Liver (tissue), 8 donors: ENCODE measurements at regions not wholly inside any gene's neighbourhood (a gene's known extent, or its start where the extent isn't known, plus 50 kb on each side); places are given as distances from the start of the nearest gene placed in this dataset.
A peak's percentile ranks its signal among the peaks of the same experiment; 100 is the strongest.

Experiments
- DNase-seq: peaks from one replicate; pipeline ENCODE4 v3.0.0-alpha.2; 2017; ENCODE audit warnings: low spot score
- H3K27ac ChIP-seq, 2 donors: one replicate each; pipeline ENCODE4 v1.7.0; 2013; ENCODE audit warnings: inconsistent platforms in 2 of 2, low read length in 2 of 2, control low read depth in 1 of 2, low read depth in 1 of 2, mild to moderate bottlenecking in 1 of 2
- H3K27me3 ChIP-seq, 4 donors: one replicate each; pipeline versions ENCODE4 v1.6.1 to v1.7.0; 2013; ENCODE audit warnings: low read length in 3 of 4, inconsistent platforms in 1 of 4, mild to moderate bottlenecking in 1 of 4, moderate library complexity in 1 of 4; ENCODE audit not compliant: control insufficient read depth in 4 of 4, insufficient read depth in 4 of 4
- H3K36me3 ChIP-seq, 4 donors: one replicate each; pipeline versions ENCODE4 v1.6.1 to v1.7.0; 2013; ENCODE audit warnings: low read length in 3 of 4, mild to moderate bottlenecking in 3 of 4, low read depth in 1 of 4, moderate library complexity in 1 of 4; ENCODE audit not compliant: control insufficient read depth in 4 of 4, insufficient read depth in 3 of 4
- H3K4me1 ChIP-seq, 4 donors: one replicate each; pipeline versions ENCODE4 v1.6.1 to v1.7.0; 2013; ENCODE audit warnings: low read length in 3 of 4, mild to moderate bottlenecking in 3 of 4, moderate library complexity in 1 of 4; ENCODE audit not compliant: control insufficient read depth in 4 of 4, insufficient read depth in 4 of 4
- H3K4me3 ChIP-seq, 3 donors: one replicate each; pipeline versions ENCODE4 v1.6.1 to v1.7.0; 2013; ENCODE audit warnings: low read length in 3 of 3, control low read depth in 1 of 3, low read depth in 1 of 3, mild to moderate bottlenecking in 1 of 3
- H3K9ac ChIP-seq, 2 donors: one replicate each; pipeline ENCODE4 v1.7.0; 2013; ENCODE audit warnings: low read length in 2 of 2, mild to moderate bottlenecking in 2 of 2, moderate library complexity in 2 of 2, control low read depth in 1 of 2, low read depth in 1 of 2
- H3K9me3 ChIP-seq, 4 donors: one replicate each; pipeline versions ENCODE4 v1.6.1 to v1.7.0; 2013; ENCODE audit warnings: low read length in 3 of 4; ENCODE audit not compliant: control insufficient read depth in 4 of 4
- EGR1 ChIP-seq, 2 donors: IDR thresholded peaks; 2 replicates each; pipeline ENCODE4 v1.6.1; 2016 to 2018; ENCODE audit warnings: antibody characterized with exemption in 2 of 2, low read depth in 2 of 2
- FOXA1 ChIP-seq: IDR thresholded peaks from 2 replicates; pipeline ENCODE4 v1.6.1; 2016; ENCODE audit warnings: antibody characterized with exemption
- FOXA2 ChIP-seq: IDR thresholded peaks from 2 replicates; pipeline ENCODE4 v1.6.1; 2016; ENCODE audit warnings: antibody characterized with exemption
- GABPA ChIP-seq, 2 donors: IDR thresholded peaks in 1 of 2; conservative IDR thresholded peaks in 1 of 2; 2 replicates each; pipeline ENCODE4 v1.6.1; 2016; ENCODE audit warnings: antibody characterized with exemption in 2 of 2, mild to moderate bottlenecking in 1 of 2, moderate library complexity in 1 of 2
- HNF4A ChIP-seq, 2 donors: conservative IDR thresholded peaks; 2 replicates each; pipeline ENCODE4 v1.6.1; 2016; ENCODE audit warnings: antibody characterized with exemption in 2 of 2, mild to moderate bottlenecking in 2 of 2
- HNF4G ChIP-seq: IDR thresholded peaks from 2 replicates; pipeline ENCODE4 v1.6.1; 2016; ENCODE audit warnings: antibody characterized with exemption
- JUND ChIP-seq, 2 donors: IDR thresholded peaks; 2 replicates each; pipeline ENCODE4 v1.6.1; 2016; ENCODE audit warnings: antibody characterized with exemption in 2 of 2
- MAX ChIP-seq: IDR thresholded peaks from 2 replicates; pipeline ENCODE4 v1.6.1; 2016; ENCODE audit warnings: antibody characterized with exemption
- NR2F2 ChIP-seq: IDR thresholded peaks from 2 replicates; pipeline ENCODE4 v1.6.1; 2016; ENCODE audit warnings: antibody characterized with exemption
- RAD21 ChIP-seq, 2 donors: IDR thresholded peaks; 2 replicates each; pipeline ENCODE4 v1.6.1; 2016; ENCODE audit warnings: antibody characterized with exemption in 2 of 2, mild to moderate bottlenecking in 2 of 2
- REST ChIP-seq: IDR thresholded peaks from 2 replicates; pipeline ENCODE4 v1.6.1; 2016; ENCODE audit warnings: antibody characterized with exemption, mild to moderate bottlenecking
- RXRA ChIP-seq, 2 donors: IDR thresholded peaks; 2 replicates each; pipeline ENCODE4 v1.6.1; 2017 to 2018; ENCODE audit warnings: antibody characterized with exemption in 2 of 2, mild to moderate bottlenecking in 1 of 2
- SP1 ChIP-seq: IDR thresholded peaks from 2 replicates; pipeline ENCODE4 v1.6.1; 2018; ENCODE audit warnings: antibody characterized with exemption, mild to moderate bottlenecking
- TAF1 ChIP-seq: conservative IDR thresholded peaks from 2 replicates; pipeline ENCODE4 v1.6.1; 2016; ENCODE audit warnings: antibody characterized with exemption, mild to moderate bottlenecking
- YY1 ChIP-seq: IDR thresholded peaks from 2 replicates; pipeline ENCODE4 v1.6.1; 2016; ENCODE audit warnings: antibody characterized with exemption, mild to moderate bottlenecking
- ZBTB33 ChIP-seq: IDR thresholded peaks from 2 replicates; pipeline ENCODE4 v1.6.1; 2016; ENCODE audit warnings: antibody characterized with exemption
- WGBS: extraction: QIAGEN DNeasy Blood & Tissue Kit; methylation state at CpG from one replicate; pipeline ENCODE4 v1.1.7; 2013; 5-methylcytosine and 5-hydroxymethylcytosine counted together
- TF ChIP-seq, protein P1 (sequence below): fragments of 150-350 bp; IDR thresholded peaks from 2 replicates; pipeline ENCODE4 v1.5.1; 2017; ENCODE audit warnings: improper control_type of control experiment, low read depth, low read length; ENCODE audit not compliant: missing input control
- TF ChIP-seq, protein P2 (sequence below): IDR thresholded peaks from 2 replicates; pipeline ENCODE4 v1.6.1; 2016; ENCODE audit warnings: antibody characterized with exemption
- donor health status: healthy.
- donor health status: healthy.
- donor health status: healthy.
- donor health status: healthy.
- donor health status: healthy.

DNA sequence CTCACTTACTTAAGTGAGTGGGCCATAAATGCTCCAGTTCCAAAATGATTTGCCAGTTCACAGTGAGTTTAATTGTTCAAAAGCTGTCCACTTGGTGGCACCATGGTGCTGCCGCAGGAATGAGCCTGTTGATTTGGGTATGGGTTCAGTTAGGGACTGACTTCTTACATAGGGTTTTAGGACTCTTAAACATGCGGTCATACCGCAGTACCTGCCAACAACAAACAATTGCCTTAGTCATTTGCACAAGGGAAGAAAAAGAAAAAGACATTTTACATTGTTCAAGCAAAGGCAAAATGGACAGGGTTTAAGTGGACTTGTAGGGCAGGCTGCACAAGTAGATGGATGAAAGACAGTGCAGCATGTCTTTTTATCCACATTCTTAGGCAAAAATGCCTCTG, 80.0 kb upstream of the DBX2 start:
- H3K36me3 ChIP-seq = no peaks in the 10 kb centered on the region
- no peak for DNase-seq
- WGBS = 10% methylated on average over 3 of the region's 3 CpGs
- no peak overlapping the region for H3K9ac ChIP-seq
- H3K9me3 ChIP-seq = no peaks in the 10 kb centered on the region
- TF ChIP-seq RAD21 (IDR thresholded peaks at IDR 0.05) (peak; percentile 82 to 88), RXRA (IDR thresholded peaks at IDR 0.05) (peak; percentile 18 to 58), MAX (no peak), GABPA (IDR thresholded peaks at IDR 0.05 in 1 of 2, conservative IDR thresholded peaks at IDR 0.05 in 1 of 2) (no peak), HNF4G (no peak)
- TF ChIP-seq, protein P1, sequence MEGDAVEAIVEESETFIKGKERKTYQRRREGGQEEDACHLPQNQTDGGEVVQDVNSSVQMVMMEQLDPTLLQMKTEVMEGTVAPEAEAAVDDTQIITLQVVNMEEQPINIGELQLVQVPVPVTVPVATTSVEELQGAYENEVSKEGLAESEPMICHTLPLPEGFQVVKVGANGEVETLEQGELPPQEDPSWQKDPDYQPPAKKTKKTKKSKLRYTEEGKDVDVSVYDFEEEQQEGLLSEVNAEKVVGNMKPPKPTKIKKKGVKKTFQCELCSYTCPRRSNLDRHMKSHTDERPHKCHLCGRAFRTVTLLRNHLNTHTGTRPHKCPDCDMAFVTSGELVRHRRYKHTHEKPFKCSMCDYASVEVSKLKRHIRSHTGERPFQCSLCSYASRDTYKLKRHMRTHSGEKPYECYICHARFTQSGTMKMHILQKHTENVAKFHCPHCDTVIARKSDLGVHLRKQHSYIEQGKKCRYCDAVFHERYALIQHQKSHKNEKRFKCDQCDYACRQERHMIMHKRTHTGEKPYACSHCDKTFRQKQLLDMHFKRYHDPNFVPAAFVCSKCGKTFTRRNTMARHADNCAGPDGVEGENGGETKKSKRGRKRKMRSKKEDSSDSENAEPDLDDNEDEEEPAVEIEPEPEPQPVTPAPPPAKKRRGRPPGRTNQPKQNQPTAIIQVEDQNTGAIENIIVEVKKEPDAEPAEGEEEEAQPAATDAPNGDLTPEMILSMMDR = peak; percentile 51
- H3K27me3 ChIP-seq = no peaks in the 10 kb centered on the region
- no peak overlapping the region for H3K4me3 ChIP-seq
- no peaks in the 10 kb centered on the region for H3K4me1 ChIP-seq
- no peak overlapping the region for H3K27ac ChIP-seq

- no peak overlapping the region for H3K9ac ChIP-seq
- DNase-seq = no peak
- H3K9me3 ChIP-seq = no peaks in the 10 kb centered on the region
- H3K36me3 ChIP-seq = no peaks in the 10 kb centered on the region
- H3K27me3 ChIP-seq = no peaks in the 10 kb centered on the region
- H3K27ac ChIP-seq = no peak overlapping the region
- TF ChIP-seq ZBTB33 = no peak
- TF ChIP-seq HNF4A (conservative IDR thresholded peaks at IDR 0.05) = no peak
- TF ChIP-seq, protein P2, sequence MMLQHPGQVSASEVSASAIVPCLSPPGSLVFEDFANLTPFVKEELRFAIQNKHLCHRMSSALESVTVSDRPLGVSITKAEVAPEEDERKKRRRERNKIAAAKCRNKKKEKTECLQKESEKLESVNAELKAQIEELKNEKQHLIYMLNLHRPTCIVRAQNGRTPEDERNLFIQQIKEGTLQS = no peak
- TF ChIP-seq NR2F2 = no peak
- no peak for TF ChIP-seq GABPA (IDR thresholded peaks at IDR 0.05 in 1 of 2, conservative IDR thresholded peaks at IDR 0.05 in 1 of 2)
- TF ChIP-seq, protein P1 = no peak
- no peak for TF ChIP-seq TAF1
- TF ChIP-seq FOXA2 = no peak
- no peak for TF ChIP-seq FOXA1
- no peak for TF ChIP-seq JUND (IDR thresholded peaks at IDR 0.05)
- TF ChIP-seq REST = no peak
- TF ChIP-seq EGR1 (IDR thresholded peaks at IDR 0.05; ENCODE audit: low read depth in 2 of 2) = no peak
- TF ChIP-seq RXRA (IDR thresholded peaks at IDR 0.05) = no peak
- no peak for TF ChIP-seq RAD21 (IDR thresholded peaks at IDR 0.05)
- TF ChIP-seq SP1 = no peak
- TF ChIP-seq YY1 = no peak
- TF ChIP-seq MAX = no peak
- no peak overlapping the region for H3K4me3 ChIP-seq
- no peaks in the 10 kb centered on the region for H3K4me1 ChIP-seq
Measured at GRCh38 chr12:45131506-45131905, 80.6 kb upstream of the DBX2 start.
